H1 (cell line): ENCODE measurements at regions not wholly inside any gene's neighbourhood (a gene's known extent, or its start where the extent isn't known, plus 50 kb on each side); places are given as distances from the start of the nearest gene placed in this dataset.

Experiments
- CTCF ChIA-PET: fragments of 300-600 bp; sonication (Branson Sonifier 250); formaldehyde crosslinking; loops from one replicate; lab custom pipeline; 2021; ENCODE audit not compliant: partially characterized antibody; lab: Charles Lee
- POLR2A ChIA-PET: fragments of 300-600 bp; sonication (Branson Sonifier 250); formaldehyde crosslinking; loops from one replicate; lab custom pipeline; 2021; ENCODE audit warnings: inconsistent platforms; ENCODE audit not compliant: partially characterized antibody; lab: Charles Lee
- DNase-seq, 2 experiments: peaks; one replicate each; pipeline versions ENCODE4 v3.0.0 to v3.0.0-alpha.2; 2010 to 2022; ENCODE audit warnings: low spot score in 2 of 2, low read depth in 1 of 2, mixed read lengths in 1 of 2
- FAIRE-seq: peaks from 2 replicates; lab custom pipeline; 2011; peaks lifted over from hg19 to GRCh38; lab: Jason Lieb, UNC
- H2AFZ ChIP-seq: 2 replicates; pipeline ENCODE4 v1.8.1; 2012; ENCODE audit warnings: low read length, inconsistent platforms
- H2AK5ac ChIP-seq: 2 replicates; pipeline ENCODE4 v1.6.1; 2013; ENCODE audit warnings: low read depth, low read length
- H2BK120ac ChIP-seq: replicated peaks from 2 replicates; pipeline ENCODE3; 2013; ENCODE audit warnings: low read depth, low read length, inconsistent platforms
- H2BK12ac ChIP-seq: 2 replicates; pipeline ENCODE4 v1.6.1; 2013; ENCODE audit warnings: low read depth, low read length
- H2BK15ac ChIP-seq: 2 replicates; pipeline ENCODE4 v1.6.1; 2013; ENCODE audit warnings: low read length
- H2BK20ac ChIP-seq: 2 replicates; pipeline ENCODE4 v1.6.1; 2013; ENCODE audit warnings: low read length
- H2BK5ac ChIP-seq: 2 replicates; pipeline ENCODE4 v1.6.1; 2013; ENCODE audit warnings: low read depth, low read length
- H3K14ac ChIP-seq: 2 replicates; pipeline ENCODE4 v1.6.1; 2013; ENCODE audit warnings: inconsistent platforms; ENCODE audit not compliant: insufficient read length
- H3K18ac ChIP-seq: 2 replicates; pipeline ENCODE4 v1.6.1; 2013; ENCODE audit warnings: low read length; ENCODE audit errors: extremely low read depth
- H3K23ac ChIP-seq: 2 replicates; pipeline ENCODE4 v1.6.1; 2013; ENCODE audit warnings: inconsistent platforms; ENCODE audit not compliant: insufficient read length
- H3K23me2 ChIP-seq: 2 replicates; pipeline ENCODE4 v1.6.1; 2013; ENCODE audit warnings: low read depth, low read length
- H3K27ac ChIP-seq: 2 replicates; pipeline ENCODE4 v1.6.1; 2011; ENCODE audit warnings: low read depth, low read length, inconsistent platforms
- H3K27me3 ChIP-seq, 4 experiments: replicated peaks in 1 of 4; 1 replicate in 1 of 4; 2 replicates in 3 of 4; pipeline versions ENCODE4 v1.6.1 to v1.8.1; 2011 to 2013; ENCODE audit warnings: low read length in 3 of 4, mild to moderate bottlenecking in 3 of 4, inconsistent platforms in 2 of 4, mixed read lengths in 2 of 4, moderate library complexity in 1 of 4; ENCODE audit not compliant: control insufficient read depth in 3 of 4, insufficient read depth in 3 of 4; ENCODE audit errors: extremely low read depth in 1 of 4
- H3K36me3 ChIP-seq, 4 experiments: 2 replicates each; pipeline versions ENCODE4 v1.6.1 to v1.8.1; 2011 to 2013; ENCODE audit warnings: mild to moderate bottlenecking in 4 of 4, low read length in 3 of 4, moderate library complexity in 2 of 4, control low read depth in 1 of 4, inconsistent platforms in 1 of 4; ENCODE audit not compliant: insufficient read depth in 4 of 4, control insufficient read depth in 2 of 4
- H3K4ac ChIP-seq: replicated peaks from 2 replicates; pipeline ENCODE3; 2013; ENCODE audit warnings: low read length, low read depth, mixed read lengths, inconsistent platforms; ENCODE audit not compliant: insufficient read length
- H3K4me1 ChIP-seq, 4 experiments: replicated peaks in 1 of 4; 1 replicate in 1 of 4; 2 replicates in 3 of 4; pipeline versions ENCODE4 v1.6.1 to v1.8.1; 2011 to 2013; ENCODE audit warnings: low read length in 3 of 4, inconsistent platforms in 2 of 4, mixed read lengths in 1 of 4; ENCODE audit not compliant: insufficient read depth in 4 of 4, control insufficient read depth in 3 of 4
- H3K4me2 ChIP-seq, 2 experiments: 2 replicates each; pipeline versions ENCODE4 v1.6.1 to v1.8.1; 2011 to 2013; ENCODE audit warnings: low read depth in 2 of 2, low read length in 2 of 2, control low read depth in 1 of 2, inconsistent platforms in 1 of 2, mild to moderate bottlenecking in 1 of 2; ENCODE audit not compliant: insufficient read depth in 1 of 2
- H3K4me3 ChIP-seq, 4 experiments: fragments of 200-600, 300-600 bp in 1 of 4; sonication (generic), shearing (Covaris generic), sonication (Bioruptor Twin) in 1 of 4; 2 replicates each; pipeline versions ENCODE4 v1.5.1 to v1.8.1; 2011 to 2016; ENCODE audit warnings: low read length in 4 of 4, low read depth in 3 of 4, control low read depth in 2 of 4, inconsistent platforms in 2 of 4, mild to moderate bottlenecking in 2 of 4, mixed read lengths in 1 of 4, moderate library complexity in 1 of 4; ENCODE audit not compliant: insufficient read depth in 2 of 4; ENCODE audit errors: extremely low read depth in 1 of 4
- H3K56ac ChIP-seq: replicated peaks from 2 replicates; pipeline ENCODE3; 2013; ENCODE audit warnings: low read depth, mild to moderate bottlenecking, mixed read lengths, low read length, inconsistent platforms; ENCODE audit not compliant: insufficient read length
- H3K79me1 ChIP-seq: 2 replicates; pipeline ENCODE4 v1.6.1; 2013; ENCODE audit warnings: low read depth, low read length, control low read depth
- H3K79me2 ChIP-seq, 2 experiments: 2 replicates each; pipeline versions ENCODE4 v1.6.1 to v1.8.1; 2012 to 2013; ENCODE audit warnings: low read length in 2 of 2, mild to moderate bottlenecking in 2 of 2, inconsistent platforms in 1 of 2; ENCODE audit not compliant: insufficient read depth in 2 of 2, control insufficient read depth in 1 of 2
- H3K9ac ChIP-seq, 4 experiments: replicated peaks in 1 of 4; 1 replicate in 1 of 4; 2 replicates in 3 of 4; pipeline versions ENCODE4 v1.6.1 to v1.8.1; 2011 to 2013; ENCODE audit warnings: low read depth in 3 of 4, low read length in 3 of 4, control low read depth in 2 of 4, mild to moderate bottlenecking in 2 of 4, moderate library complexity in 2 of 4, inconsistent platforms in 1 of 4; ENCODE audit errors: extremely low read depth in 1 of 4
- H3K9me3 ChIP-seq, 2 experiments: 2 replicates each; pipeline versions ENCODE4 v1.6.1 to v1.8.1; 2012 to 2013; ENCODE audit warnings: mild to moderate bottlenecking in 2 of 2, moderate library complexity in 2 of 2, control low read depth in 1 of 2, inconsistent platforms in 1 of 2, low read depth in 1 of 2, low read length in 1 of 2, mixed read lengths in 1 of 2; ENCODE audit not compliant: insufficient read depth in 2 of 2
- H4K20me1 ChIP-seq, 2 experiments: replicated peaks in 1 of 2; 2 replicates each; pipeline versions ENCODE3 to v1.8.1; 2011 to 2013; ENCODE audit warnings: inconsistent platforms in 2 of 2, low read length in 2 of 2, mild to moderate bottlenecking in 1 of 2; ENCODE audit not compliant: insufficient read depth in 2 of 2, control insufficient read depth in 1 of 2
- H4K5ac ChIP-seq: 2 replicates; pipeline ENCODE4 v1.6.1; 2013; ENCODE audit warnings: low read length, low read depth, mixed read lengths, inconsistent platforms; ENCODE audit not compliant: insufficient read length
- H4K8ac ChIP-seq: 2 replicates; pipeline ENCODE4 v1.8.0; 2013; ENCODE audit warnings: mild to moderate bottlenecking, moderate library complexity, low read length, inconsistent platforms; ENCODE audit not compliant: insufficient read depth; ENCODE audit errors: extremely low read depth
- H4K91ac ChIP-seq: replicated peaks from 2 replicates; pipeline ENCODE3; 2013; ENCODE audit warnings: low read length, mixed read lengths, inconsistent platforms; ENCODE audit not compliant: insufficient read length
- CBX5 ChIP-seq: fragments of 300-800, 300-1000 bp; sonication (generic); IDR thresholded peaks from 2 replicates; pipeline ENCODE4 v1.7.1; 2016; ENCODE audit warnings: antibody characterized with exemption, low read length, low read depth
- HDAC2 ChIP-seq, 2 experiments: fragments of 300-600 bp in 1 of 2; sonication (generic) in 1 of 2; IDR thresholded peaks; 2 replicates each; pipeline ENCODE4 v1.6.1; 2011 to 2012; ENCODE audit warnings: low read depth in 2 of 2, low read length in 2 of 2, mild to moderate bottlenecking in 2 of 2, moderate library complexity in 2 of 2, borderline replicate concordance in 1 of 2, inconsistent platforms in 1 of 2
- JUN ChIP-seq: IDR thresholded peaks from 2 replicates; pipeline ENCODE4 v1.6.1; 2011; ENCODE audit warnings: low read depth, mild to moderate bottlenecking, improper control_type of control experiment, low read length
- KDM4A ChIP-seq: IDR thresholded peaks from one replicate; pipeline ENCODE4 v1.7.1; 2012; ENCODE audit warnings: low read depth, mild to moderate bottlenecking, moderate library complexity, low read length, inconsistent platforms; ENCODE audit not compliant: severe bottlenecking
- NRF1 ChIP-seq: IDR thresholded peaks from 2 replicates; pipeline ENCODE4 v1.6.1; 2011; ENCODE audit warnings: mild to moderate bottlenecking, low read depth, low read length, improper control_type of control experiment
- RNF2 ChIP-seq: fragments of 200-900, 300-1000 bp; sonication (generic); IDR thresholded peaks from 2 replicates; pipeline ENCODE4 v1.7.1; 2016; ENCODE audit warnings: borderline replicate concordance, low read depth, mild to moderate bottlenecking, antibody characterized with exemption, low read length; ENCODE audit not compliant: poor library complexity, severe bottlenecking; ENCODE audit errors: missing control alignments
- SIN3A ChIP-seq, 2 experiments: IDR thresholded peaks in 1 of 2; conservative IDR thresholded peaks in 1 of 2; 2 replicates each; pipeline ENCODE4 v1.6.1; 2011 to 2012; ENCODE audit warnings: low read length in 2 of 2, improper control_type of control experiment in 1 of 2, low read depth in 1 of 2, mild to moderate bottlenecking in 1 of 2
- SUZ12 ChIP-seq: fragments of 200-600 bp; sonication (generic); IDR thresholded peaks from 2 replicates; pipeline ENCODE4 v1.6.1; 2012; ENCODE audit warnings: mild to moderate bottlenecking, inconsistent platforms, low read length, moderate library complexity, mixed read lengths
- WGBS, 2 experiments: shearing (Covaris generic) in 1 of 2; methylation state at CpG; one replicate each; pipeline versions ENCODE4 v1.1.6 to v1.1.7; 2013 to 2015; ENCODE audit warnings: low lambda C conversion rate in 2 of 2, mixed read lengths in 2 of 2, inconsistent platforms in 1 of 2, low coverage in 1 of 2, missing lambda C conversion rate in 1 of 2; ENCODE audit not compliant: insufficient replicate concordance in 2 of 2, insufficient coverage in 1 of 2, insufficient read length in 1 of 2; ENCODE audit errors: extremely low coverage in 1 of 2, missing lambda C conversion rate in 1 of 2; 5-methylcytosine and 5-hydroxymethylcytosine counted together

DNA sequence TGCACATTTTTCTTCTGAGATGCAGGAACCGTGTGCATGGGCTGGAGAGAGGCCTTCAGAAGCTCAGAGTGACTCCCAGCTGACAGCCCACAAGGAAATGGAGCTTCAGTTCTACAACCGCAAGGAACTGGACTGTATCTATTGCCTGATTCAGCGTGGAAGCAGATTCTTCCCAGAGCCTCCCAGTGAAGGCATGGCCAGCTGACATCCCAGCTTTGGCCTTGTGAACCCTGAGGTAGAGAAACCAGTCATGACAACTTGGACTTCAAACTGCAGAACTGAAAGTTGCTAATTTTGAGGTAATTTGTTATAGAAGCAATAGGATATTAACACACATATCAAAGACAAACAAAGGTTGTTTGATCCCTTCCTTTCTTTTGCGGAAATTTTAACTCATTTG, 94.3 kb upstream of the NOX3 start:
- H2BK15ac ChIP-seq, result no peak overlapping the region
- H3K79me1 ChIP-seq, result no peaks in the 10 kb centered on the region
- no peak overlapping the region for H2AK5ac ChIP-seq
- H4K5ac ChIP-seq, result no peak overlapping the region
- H2BK120ac ChIP-seq, result no peak overlapping the region
- no peak overlapping the region for H3K56ac ChIP-seq
- CTCF ChIA-PET, result interaction anchor here (1.0 kb wide), 1 partner anchor 31 kb away, joined by 3 read pairs; no protein-coding TSS in a partner anchor
- DNase-seq (no peak), FAIRE-seq (no peak)
- no peaks in the 10 kb centered on the region for H4K20me1 ChIP-seq
- H3K36me3 ChIP-seq, result no peaks in the 10 kb centered on the region
- H2BK12ac ChIP-seq, result no peak overlapping the region
- no peak overlapping the region for H3K27ac ChIP-seq
- H4K8ac ChIP-seq, result no peak overlapping the region
- H2BK20ac ChIP-seq, result no peak overlapping the region
- no peaks in the 10 kb centered on the region for H3K23me2 ChIP-seq
- H3K27me3 ChIP-seq, result no peaks in the 10 kb centered on the region
- no peaks in the 10 kb centered on the region for H3K4me1 ChIP-seq
- WGBS, 2 experiments, result 85% methylated on average over 4 of the region's 4 CpGs; no CpG with 5 or more reads in 1 of the 2 experiments
- no peak overlapping the region for H2AFZ ChIP-seq
- POLR2A ChIA-PET, result no interaction called here
- H3K14ac ChIP-seq, result no peak overlapping the region
- H3K18ac ChIP-seq, result no peak overlapping the region
- H3K79me2 ChIP-seq, result no peaks in the 10 kb centered on the region
- no peaks in the 10 kb centered on the region for H3K9me3 ChIP-seq
- H3K23ac ChIP-seq, result no peak overlapping the region
- no peak overlapping the region for H4K91ac ChIP-seq
- no peak overlapping the region for H3K4ac ChIP-seq
- H2BK5ac ChIP-seq, result no peak overlapping the region
- no peak overlapping the region for H3K9ac ChIP-seq
- H3K4me3 ChIP-seq, result no peak overlapping the region
- no peak overlapping the region for H3K4me2 ChIP-seq
- TF ChIP-seq JUN (no peak), SIN3A (conservative IDR thresholded peaks at IDR 0.05 in 1 of 2, IDR thresholded peaks at IDR 0.05 in 1 of 2; ENCODE audit: low read depth in 1 of 2, low read length in 2 of 2) (no peak), SUZ12 (no peak), NRF1 (no peak), RNF2 (no peak), CBX5 (no peak), KDM4A (no peak), HDAC2 (IDR thresholded peaks at IDR 0.05; ENCODE audit: borderline replicate concordance in 1 of 2, low read depth in 2 of 2, low read length in 2 of 2) (no peak)
